ENCODE measurements at regions not wholly inside any gene's neighbourhood (a gene's known extent, or its start where the extent isn't known, plus 50 kb on each side); places are given as distances from the start of the nearest gene placed in this dataset.

GRCh38 chr10:35881320-35881719, 239.2 kb upstream of the FZD8 start:
- H3K27ac ChIP-seq, result no peak overlapping the region
- intact Hi-C loops (cut with DNase I), result loop anchor here (10.0 kb wide), 1 partner anchor 107 kb away; no protein-coding TSS in a partner anchor
- no peak for TF ChIP-seq CTCF (IDR thresholded peaks at IDR 0.05)
- H3K4me3 ChIP-seq, result no peak overlapping the region
- H3K36me3 ChIP-seq, result no peaks in the 10 kb centered on the region
- no peaks in the 10 kb centered on the region for H3K27me3 ChIP-seq
- H3K9me3 ChIP-seq, result no peaks in the 10 kb centered on the region
- H3K9ac ChIP-seq (ENCODE audit: low read depth in 2 of 2, low read length in 2 of 2), result no peak overlapping the region
- H3K4me1 ChIP-seq, result no peaks in the 10 kb centered on the region
- DNase-seq, result no peak

DNA sequence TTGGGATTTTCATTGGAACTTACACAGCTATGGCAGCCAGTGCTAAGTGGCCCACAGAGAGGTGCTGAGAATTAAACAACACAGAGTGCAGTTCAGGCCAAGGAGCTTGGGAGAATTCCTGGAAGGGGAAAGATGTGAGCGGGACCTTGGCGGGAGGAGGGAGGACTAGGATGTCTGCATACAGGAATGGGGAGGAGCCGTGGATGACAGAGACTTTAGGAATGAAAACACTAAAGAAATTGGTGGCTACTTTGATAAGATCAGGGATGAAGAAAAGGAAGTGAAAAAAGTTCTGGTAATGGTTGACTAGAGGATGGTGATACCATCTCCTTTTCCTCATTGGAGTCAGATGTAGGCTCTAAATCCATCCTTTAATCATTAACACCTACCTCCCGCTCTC, 234.2 kb upstream of the FZD8 start:
- Histone ChIP-seq H3K27me3 (no peaks in the 10 kb centered on the region), H3K4me1 (no peaks in the 10 kb centered on the region), H3K9me3 (no peaks in the 10 kb centered on the region), H3K4me3 (no peak overlapping the region), H3K9ac (ENCODE audit: low read depth in 2 of 2, low read length in 2 of 2) (no peak overlapping the region), H3K27ac (no peak overlapping the region), H3K36me3 (no peaks in the 10 kb centered on the region)
- no peak for DNase-seq
- intact Hi-C loops (cut with DNase I), result no loop called here
- TF ChIP-seq CTCF (IDR thresholded peaks at IDR 0.05), result no peak

- Histone ChIP-seq H3K36me3 (no peaks in the 10 kb centered on the region), H3K27me3 (no peaks in the 10 kb centered on the region), H3K9me3 (no peaks in the 10 kb centered on the region), H3K9ac (ENCODE audit: low read depth in 2 of 2, low read length in 2 of 2) (no peak overlapping the region), H3K4me3 (no peak overlapping the region), H3K27ac (no peak overlapping the region), H3K4me1 (no peaks in the 10 kb centered on the region)
- intact Hi-C loops (cut with DNase I), result no loop called here
- DNase-seq, result no peak
- no peak for TF ChIP-seq CTCF (IDR thresholded peaks at IDR 0.05)
Measured at GRCh38 chr10:35875016-35875676, 233.1 kb upstream of the FZD8 start.

DNA sequence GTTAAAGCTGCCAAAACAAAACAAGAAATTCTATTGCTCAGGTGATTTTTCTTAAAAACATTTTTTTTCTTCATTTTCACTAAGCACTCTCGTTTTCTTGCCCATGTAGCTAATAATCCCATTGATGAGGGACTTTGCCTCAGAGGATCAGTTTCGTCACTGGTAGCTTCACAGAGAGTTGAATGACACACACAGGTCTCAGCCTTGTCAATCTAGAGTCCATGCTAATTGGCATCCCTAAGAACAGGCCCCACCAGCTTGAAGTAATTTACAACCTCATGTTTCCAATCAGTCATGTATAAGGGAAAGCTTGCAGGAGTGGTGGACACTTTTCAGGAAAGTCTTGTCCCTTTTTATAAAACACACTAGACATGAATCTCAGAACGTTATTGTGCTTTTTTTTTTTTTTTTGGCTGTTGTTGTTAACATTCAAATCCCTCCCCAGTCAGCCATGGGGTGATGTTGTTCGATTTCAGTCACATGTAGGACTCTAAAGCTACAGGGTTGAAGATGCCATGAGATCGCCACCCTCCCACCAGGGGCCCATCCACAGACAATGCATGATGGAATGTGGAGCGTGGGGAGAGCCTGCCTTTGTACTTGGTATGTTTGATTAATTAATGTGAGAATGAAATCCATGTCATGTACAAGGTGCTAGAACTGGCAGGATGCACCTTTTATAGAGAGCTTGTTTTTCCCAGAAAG, 232.4 kb upstream of the FZD8 start:
- Histone ChIP-seq H3K9ac (ENCODE audit: low read depth in 2 of 2, low read length in 2 of 2) (no peak overlapping the region), H3K9me3 (no peaks in the 10 kb centered on the region), H3K36me3 (no peaks in the 10 kb centered on the region), H3K27ac (no peak overlapping the region), H3K27me3 (no peaks in the 10 kb centered on the region), H3K4me3 (no peak overlapping the region), H3K4me1 (no peaks in the 10 kb centered on the region)
- intact Hi-C loops (cut with DNase I), result no loop called here
- TF ChIP-seq CTCF (IDR thresholded peaks at IDR 0.05), result no peak
- no peak for DNase-seq

- H3K9me3 ChIP-seq, result no peaks in the 10 kb centered on the region
- no peak for DNase-seq
- no peaks in the 10 kb centered on the region for H3K36me3 ChIP-seq
- H3K27me3 ChIP-seq, result no peaks in the 10 kb centered on the region
- no peak overlapping the region for H3K9ac ChIP-seq (ENCODE audit: low read depth in 2 of 2, low read length in 2 of 2)
- H3K4me1 ChIP-seq, result no peaks in the 10 kb centered on the region
- H3K4me3 ChIP-seq, result no peak overlapping the region
- H3K27ac ChIP-seq, result no peak overlapping the region
- intact Hi-C loops (cut with DNase I), result no loop called here
- TF ChIP-seq CTCF (IDR thresholded peaks at IDR 0.05), result no peak
Measured at GRCh38 chr10:35872671-35873070, 230.6 kb upstream of the FZD8 start.
